CD4-positive, alpha-beta T cell treated with Interleukin-4 for 4 hours (primary cell): ENCODE measurements at regions not wholly inside any gene's neighbourhood (a gene's known extent, or its start where the extent isn't known, plus 50 kb on each side); places are given as distances from the start of the nearest gene placed in this dataset.

Experiments
- DNase-seq: peaks from one replicate; pipeline ENCODE4 v3.0.0-alpha.2; 2020

DNA sequence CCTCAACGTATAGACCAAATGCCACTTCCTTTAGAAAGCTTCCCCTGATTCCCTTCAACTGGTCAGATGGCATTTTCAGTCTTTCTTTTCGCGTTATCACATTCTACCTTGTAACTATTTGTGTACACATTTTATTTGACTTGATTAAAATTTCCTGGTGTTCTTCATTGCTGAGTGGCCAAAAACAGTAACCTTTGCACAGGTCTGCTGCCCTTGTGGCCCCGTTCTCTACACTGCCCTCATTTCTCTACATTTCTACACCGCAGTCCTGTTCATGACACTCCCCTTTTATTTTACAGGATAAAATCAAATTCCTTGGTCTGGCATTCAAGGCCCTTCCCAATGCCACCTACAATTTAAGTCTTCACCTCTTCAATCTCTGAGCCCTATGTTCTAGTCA is 334.2 kb upstream of the SLC30A5 start:
- no peak for DNase-seq

DNA sequence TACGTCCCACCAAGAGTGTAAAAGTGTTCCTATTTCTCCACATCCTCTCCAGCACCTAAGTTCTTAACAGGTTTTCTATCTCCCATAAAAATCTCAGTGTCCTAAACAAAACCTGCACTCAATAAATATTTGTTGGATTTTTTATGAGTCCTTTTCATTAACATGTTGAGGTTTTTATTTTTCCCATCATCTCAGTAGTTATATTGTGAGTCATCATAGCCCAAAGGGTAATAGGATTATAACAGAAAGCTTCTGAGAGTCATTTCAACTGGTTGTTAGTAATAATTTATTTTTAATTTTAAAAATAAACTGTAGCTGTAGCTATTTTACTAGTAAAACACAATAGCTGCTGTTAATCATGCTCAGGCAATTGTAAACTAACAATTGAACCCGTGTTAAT is 331.6 kb upstream of the SLC30A5 start:
- no peak for DNase-seq

GRCh38 chr5:68766952-68767464 is 326.8 kb upstream of the SLC30A5 start:
- no peak for DNase-seq

GRCh38 chr5:68770551-68770950 is 323.3 kb upstream of the SLC30A5 start:
- no peak for DNase-seq

DNA sequence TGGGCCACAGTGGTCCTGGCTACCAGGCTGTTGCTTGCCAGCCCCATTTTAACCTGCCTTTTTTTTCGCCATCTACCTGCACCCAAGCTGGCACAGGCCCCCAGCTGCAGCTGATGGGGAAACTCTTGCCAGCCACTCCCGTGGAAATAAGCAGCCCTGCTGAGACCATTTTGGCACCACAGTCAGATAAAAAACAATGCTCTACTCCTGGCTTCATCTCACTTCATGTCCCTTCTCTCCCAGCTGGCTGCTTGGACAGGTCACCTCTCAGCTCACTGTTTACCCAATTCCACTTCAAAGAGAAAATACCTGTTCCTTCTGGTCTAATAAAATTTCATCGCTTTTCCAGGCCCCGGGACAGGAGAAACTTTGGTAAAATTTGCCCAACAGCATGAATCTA is 322.6 kb upstream of the SLC30A5 start:
- no peak for DNase-seq

DNA sequence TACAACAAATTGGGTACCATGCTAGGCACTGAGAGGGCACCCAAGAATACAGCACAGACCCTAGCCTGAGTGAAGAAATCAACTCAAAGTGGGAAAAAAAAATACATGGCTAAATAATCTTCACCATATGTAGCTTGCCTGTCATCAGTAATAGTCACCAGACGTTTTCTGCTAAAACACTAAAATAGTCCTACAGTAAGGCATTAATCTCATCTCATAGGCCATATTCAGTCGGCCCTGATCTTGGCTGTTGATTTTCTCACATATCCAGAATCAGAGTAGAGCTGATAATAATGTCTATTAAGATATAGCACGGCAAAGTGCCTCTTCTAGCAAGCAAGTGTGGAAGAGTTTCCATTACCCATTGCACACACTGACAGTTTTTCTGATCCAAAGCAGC is 322.1 kb upstream of the SLC30A5 start:
- DNase-seq: no peak

DNA sequence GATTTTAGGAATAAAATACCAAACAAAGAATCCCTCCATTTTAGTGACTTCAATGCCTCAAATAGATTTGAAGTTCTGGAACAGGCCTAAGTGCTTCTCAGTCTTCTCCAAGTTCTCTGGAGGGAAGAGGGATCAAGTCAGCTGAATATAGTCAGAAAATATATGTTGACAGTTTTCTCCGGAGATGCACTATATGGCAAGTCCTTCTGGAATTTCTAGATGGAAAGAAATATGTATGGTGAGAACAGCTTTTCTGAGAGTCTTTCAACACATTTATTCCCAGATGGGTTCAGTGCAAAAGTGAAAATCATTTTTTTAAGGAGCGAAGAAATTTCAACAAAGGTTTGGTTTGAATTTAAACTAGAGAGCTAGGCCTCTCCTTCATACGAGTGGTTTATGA is 317.4 kb upstream of the SLC30A5 start:
- no peak for DNase-seq

GRCh38 chr5:68777135-68777534 is 316.7 kb upstream of the SLC30A5 start:
- DNase-seq: no peak

DNA sequence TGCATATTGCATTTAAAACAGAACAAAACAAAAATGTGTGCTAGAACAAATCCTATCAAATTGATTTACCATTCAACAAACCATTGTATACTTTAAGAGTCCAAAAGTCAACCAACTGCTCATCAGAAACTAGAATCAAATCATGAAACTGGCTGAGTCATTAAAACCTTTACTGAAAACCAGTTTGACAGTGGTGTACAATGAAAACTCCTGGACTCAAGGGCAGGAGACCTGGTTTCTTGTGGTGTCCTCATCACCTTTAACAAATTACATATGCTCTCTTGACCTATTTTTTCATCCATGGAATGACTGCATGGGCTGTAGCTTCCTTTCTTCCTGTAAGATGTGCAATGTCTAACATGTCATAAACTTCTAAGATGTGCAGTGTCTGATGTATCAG is 315.3 kb upstream of the SLC30A5 start:
- no peak for DNase-seq

- no peak for DNase-seq
Measured at GRCh38 chr5:68780299-68780955, 313.4 kb upstream of the SLC30A5 start.

DNA sequence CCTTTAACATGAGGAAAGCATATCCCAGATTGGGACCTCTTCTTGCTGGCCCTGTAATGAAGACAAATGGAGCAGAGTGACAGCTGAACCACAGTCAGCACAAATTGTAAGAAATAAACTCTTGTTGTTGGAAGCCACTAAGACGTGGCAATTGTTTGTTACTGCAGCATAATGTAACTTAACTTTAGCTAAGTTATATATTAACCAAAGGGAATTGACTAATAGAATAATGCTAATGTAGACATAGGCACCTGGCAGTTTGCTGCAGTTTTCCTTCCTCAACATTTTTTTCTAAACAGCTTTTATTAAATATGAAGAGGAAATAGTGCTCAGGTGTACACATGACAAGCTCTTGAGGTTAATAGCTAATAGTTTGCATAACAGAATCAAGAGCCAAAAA is 300.7 kb upstream of the SLC30A5 start:
- no peak for DNase-seq

GRCh38 chr5:68793993-68794392 is 299.8 kb upstream of the SLC30A5 start:
- DNase-seq: no peak

GRCh38 chr5:68795190-68795589 is 298.6 kb upstream of the SLC30A5 start:
- DNase-seq: no peak

DNA sequence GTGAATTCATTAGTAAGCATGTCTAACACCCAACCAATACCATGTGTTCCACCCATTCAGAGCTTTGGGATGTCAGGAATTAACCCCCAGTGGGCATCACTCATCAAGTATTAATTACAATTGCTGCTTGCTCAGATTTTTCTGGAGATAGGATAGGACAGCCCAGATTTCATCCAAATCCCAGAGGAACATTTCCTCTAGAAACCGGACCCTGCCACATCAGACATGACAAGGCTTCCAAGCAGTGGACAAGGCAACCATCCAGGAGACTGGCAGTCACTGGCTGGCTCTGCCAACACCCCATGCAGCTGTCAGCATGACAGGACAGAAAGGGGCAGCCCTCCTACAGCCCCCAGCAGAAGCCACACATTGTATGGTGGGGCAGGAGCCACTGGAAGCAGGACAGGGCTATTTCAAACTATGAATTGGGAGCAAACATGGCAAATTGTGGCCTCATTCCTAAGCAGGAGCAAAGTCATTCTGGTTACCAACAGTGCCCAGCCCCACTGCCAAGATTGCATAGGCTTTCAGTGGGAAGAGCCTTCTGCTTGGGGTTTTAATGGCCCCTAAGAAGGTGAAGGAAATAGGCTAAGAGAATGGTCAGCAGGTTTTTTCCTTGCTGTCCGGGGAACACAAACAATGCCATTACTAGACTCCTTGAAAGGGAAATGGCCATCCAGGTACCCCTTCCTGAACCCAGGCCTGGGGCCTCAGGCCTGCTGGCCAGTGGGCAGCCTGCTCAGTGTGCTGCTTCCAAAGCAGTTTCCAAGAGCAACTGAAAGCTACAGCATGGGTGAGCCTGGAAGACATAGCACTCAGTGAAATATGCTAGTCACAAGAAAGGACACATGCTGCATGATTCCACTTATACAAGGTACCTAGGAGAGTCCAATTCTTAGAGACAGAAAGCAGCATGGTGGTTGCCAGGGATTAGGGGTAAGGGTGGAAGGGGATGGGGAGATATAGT is 294.7 kb upstream of the SLC30A5 start:
- DNase-seq: no peak

GRCh38 chr5:68802430-68802829 is 291.4 kb upstream of the SLC30A5 start:
- no peak for DNase-seq

- DNase-seq: no peak
Measured at GRCh38 chr5:68803881-68804319, 289.9 kb upstream of the SLC30A5 start.

GRCh38 chr5:68804343-68804742 is 289.5 kb upstream of the SLC30A5 start:
- no peak for DNase-seq

DNA sequence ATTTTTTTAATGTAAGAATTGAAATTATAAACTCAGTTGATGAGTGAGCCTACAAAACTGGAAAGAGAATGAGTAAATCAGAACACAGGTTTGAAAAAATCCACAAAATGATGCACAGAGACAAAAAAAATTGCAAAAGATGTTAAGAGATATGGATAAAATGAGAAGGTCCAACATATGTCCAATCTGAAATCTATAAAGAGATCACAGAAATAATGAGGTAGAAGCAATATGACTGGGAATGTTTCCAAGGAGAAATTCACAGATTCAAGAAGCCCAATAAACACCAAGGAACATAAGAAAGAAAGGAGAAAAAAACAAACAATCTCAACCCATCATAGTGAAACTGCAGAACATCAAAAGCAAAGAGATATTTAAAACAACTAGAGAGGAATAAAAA is 288.4 kb upstream of the SLC30A5 start:
- no peak for DNase-seq

DNA sequence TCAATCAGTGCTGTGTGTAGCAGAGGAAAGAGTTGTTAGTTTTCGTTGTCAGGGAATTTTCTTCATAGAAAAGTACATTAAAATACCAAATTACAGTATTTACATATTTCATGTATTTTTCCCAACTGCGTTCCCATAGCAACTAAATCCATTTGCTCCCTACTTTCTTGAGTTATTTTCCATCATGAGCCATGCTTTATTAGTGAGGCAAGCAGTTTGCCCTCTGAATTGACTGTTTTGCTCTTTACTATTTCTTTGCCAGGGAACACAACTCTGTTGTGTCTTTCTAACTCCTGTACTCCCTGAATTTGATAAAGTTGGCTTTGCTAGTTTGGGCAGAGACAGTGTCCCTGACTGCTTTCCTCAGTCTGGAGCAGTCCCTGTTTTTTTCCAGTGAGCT is 276.2 kb upstream of the SLC30A5 start:
- no peak for DNase-seq

DNA sequence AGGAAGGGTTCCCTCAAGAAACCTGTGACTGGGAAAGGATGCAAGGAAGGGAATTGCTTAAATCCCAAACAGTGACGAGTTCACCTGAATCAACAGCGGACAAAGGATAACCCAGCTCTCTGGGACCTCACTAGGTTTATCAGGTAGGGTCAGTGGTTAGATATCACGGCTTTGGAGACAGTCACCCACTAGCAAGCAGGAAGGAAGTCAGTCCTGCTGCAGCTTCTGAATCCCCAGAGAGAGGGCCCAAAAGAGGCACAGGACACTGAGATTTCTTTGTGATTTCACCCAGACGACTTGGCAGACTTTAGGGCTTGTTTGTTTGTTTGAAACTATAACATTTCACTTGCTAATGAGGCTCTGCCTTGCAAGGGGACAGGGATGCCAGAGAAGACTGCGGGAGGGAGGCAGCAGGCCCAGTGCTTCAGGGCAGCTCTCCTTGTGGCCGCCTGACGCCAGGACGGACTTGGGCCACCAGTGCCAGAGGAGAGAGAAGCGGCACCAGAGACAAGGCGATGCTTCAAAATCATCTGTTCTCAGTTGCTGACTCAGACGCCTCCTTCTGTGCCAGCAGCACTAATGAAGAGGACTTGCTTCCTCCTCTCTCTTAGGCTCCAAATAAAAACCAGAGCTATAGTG is 275.6 kb upstream of the SLC30A5 start:
- DNase-seq: no peak

GRCh38 chr5:68818870-68819269 is 274.9 kb upstream of the SLC30A5 start:
- no peak for DNase-seq

- no peak for DNase-seq
Measured at GRCh38 chr5:68821056-68821455, 272.8 kb upstream of the SLC30A5 start.

DNA sequence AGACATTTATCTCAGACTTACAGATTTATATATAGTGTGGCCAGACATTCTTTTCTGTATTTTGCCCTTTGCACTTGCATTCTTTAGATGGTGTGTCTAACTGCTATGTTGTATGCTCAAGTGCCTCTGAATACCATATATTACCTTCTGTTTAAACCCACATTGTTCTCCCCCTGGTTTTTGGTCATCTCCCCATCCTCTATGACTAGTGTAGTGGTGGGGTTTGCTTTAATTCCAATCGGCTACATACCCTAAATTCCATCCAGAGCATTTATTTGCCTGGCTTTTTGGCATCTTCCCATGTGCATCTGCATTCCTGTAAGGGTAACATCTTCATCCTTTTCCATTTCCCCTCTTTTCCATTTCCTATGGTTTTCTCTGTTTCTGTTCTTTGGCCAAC is 271.0 kb upstream of the SLC30A5 start:
- no peak for DNase-seq

DNA sequence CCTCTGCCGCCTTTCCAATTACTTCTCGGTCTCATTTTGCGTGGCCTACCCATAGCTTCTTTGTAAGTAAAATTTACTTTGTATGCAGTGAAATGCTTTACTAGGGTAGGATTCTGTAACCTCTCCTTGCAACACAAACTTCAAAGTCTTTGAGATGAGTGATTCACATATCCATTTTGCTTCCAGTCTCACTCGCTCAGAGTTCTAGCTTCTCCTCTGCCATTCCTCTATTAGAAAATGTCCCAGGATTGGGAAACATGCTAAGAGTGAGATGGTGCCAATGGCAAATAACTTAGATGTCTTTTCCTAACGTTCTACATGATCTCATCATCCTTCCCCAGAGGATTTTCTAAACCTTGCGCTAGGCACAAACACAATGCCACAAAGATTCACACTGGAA is 270.5 kb upstream of the SLC30A5 start:
- no peak for DNase-seq
